GM13977 (cell line): ENCODE measurements at regions not wholly inside any gene's neighbourhood (a gene's known extent, or its start where the extent isn't known, plus 50 kb on each side); places are given as distances from the start of the nearest gene placed in this dataset.

Experiments
- DNase-seq: peaks from one replicate; pipeline ENCODE4 v3.0.0; 2012; ENCODE audit warnings: low spot score
- in situ Hi-C: fragments of 300-500 bp; cut with MboI; formaldehyde crosslinking; loops from one replicate; pipeline ENCODE4 v1.12.0; 2022; ENCODE audit warnings: low sequenced_read_pairs, low pct_unique_long_range_greater_than_20kb, mixed read lengths, inconsistent platforms; ENCODE audit not compliant: unreplicated experiment
- TF ChIP-seq, protein P1 (sequence below): IDR thresholded peaks from 2 replicates; pipeline ENCODE4 v1.5.1; 2012; ENCODE audit warnings: mild to moderate bottlenecking, control low read depth; ENCODE audit not compliant: insufficient read depth; ENCODE audit errors: extremely low read depth, missing control alignments

DNA sequence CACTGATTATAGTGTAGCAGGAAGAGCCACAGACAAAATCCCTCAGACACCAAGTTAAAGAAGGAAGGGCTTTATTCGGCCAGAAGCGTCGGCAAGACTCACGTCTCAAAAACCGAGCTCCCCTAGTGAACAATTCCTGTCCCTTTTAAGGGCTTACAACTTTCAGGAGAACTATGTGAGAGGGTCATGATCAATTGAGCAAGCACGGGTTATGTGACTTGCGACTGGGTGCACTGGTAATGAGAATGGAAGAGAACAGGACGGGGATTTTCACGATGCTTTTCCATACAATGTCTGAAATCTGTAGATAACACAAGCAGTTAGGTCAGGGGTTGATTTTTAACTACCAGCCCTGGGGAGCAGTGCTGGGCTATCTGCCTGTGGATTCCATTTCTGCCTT is 116.7 kb downstream of the MFAP3L start:
- TF ChIP-seq, protein P1, sequence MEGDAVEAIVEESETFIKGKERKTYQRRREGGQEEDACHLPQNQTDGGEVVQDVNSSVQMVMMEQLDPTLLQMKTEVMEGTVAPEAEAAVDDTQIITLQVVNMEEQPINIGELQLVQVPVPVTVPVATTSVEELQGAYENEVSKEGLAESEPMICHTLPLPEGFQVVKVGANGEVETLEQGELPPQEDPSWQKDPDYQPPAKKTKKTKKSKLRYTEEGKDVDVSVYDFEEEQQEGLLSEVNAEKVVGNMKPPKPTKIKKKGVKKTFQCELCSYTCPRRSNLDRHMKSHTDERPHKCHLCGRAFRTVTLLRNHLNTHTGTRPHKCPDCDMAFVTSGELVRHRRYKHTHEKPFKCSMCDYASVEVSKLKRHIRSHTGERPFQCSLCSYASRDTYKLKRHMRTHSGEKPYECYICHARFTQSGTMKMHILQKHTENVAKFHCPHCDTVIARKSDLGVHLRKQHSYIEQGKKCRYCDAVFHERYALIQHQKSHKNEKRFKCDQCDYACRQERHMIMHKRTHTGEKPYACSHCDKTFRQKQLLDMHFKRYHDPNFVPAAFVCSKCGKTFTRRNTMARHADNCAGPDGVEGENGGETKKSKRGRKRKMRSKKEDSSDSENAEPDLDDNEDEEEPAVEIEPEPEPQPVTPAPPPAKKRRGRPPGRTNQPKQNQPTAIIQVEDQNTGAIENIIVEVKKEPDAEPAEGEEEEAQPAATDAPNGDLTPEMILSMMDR: no peak
- no peak for DNase-seq
- in situ Hi-C loops: no loop called here

DNA sequence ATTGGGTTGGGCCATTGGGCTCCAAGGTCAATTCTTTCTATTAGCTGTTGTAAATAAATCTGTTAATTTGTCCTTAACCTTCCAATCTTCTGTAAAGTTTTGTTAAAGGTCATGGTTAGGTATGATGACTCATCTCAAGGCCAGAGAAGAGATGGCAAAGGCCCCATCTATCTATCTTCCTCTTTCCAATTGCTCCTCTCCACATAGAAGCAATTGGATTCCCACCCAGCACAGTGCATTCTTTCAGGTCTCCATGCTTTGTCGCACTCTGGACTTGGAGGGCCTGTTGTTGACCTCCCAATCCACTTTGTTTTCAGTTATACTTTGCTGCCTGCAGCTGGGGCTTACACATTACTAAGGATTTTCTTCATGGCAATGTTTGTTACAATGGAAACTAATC is 118.5 kb downstream of the MFAP3L start:
- DNase-seq: no peak
- TF ChIP-seq, protein P1: no peak
- in situ Hi-C loops: no loop called here

GRCh38 chr4:169906821-169907220 is 119.4 kb downstream of the MFAP3L start:
- no peak for DNase-seq
- in situ Hi-C loops: no loop called here

DNA sequence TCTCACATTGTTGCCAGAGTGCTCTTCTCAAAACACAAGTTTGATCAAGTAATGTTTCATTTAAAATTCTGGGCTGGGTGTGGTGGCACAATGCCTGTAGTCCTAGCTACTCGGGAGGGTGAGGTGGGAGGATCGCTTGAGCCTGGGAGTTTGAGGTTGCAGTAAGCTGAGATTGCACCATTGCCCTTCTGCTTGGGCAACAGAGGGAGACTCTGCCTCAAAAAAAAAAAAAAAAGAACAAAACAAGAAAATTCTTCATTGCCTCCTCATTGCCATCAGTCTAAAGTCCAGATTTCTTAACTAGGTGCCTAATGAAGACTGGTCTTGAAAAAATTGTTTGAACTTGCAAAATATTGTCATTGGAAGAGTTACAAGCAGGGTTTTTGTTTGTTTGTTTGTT is 120.1 kb downstream of the MFAP3L start:
- in situ Hi-C loops: no loop called here
- TF ChIP-seq, protein P1: no peak
- DNase-seq: no peak

More at GRCh38 chr4:169906821-169907220, 119.4 kb downstream of the MFAP3L start:
- TF ChIP-seq, protein P1: no peak

DNA sequence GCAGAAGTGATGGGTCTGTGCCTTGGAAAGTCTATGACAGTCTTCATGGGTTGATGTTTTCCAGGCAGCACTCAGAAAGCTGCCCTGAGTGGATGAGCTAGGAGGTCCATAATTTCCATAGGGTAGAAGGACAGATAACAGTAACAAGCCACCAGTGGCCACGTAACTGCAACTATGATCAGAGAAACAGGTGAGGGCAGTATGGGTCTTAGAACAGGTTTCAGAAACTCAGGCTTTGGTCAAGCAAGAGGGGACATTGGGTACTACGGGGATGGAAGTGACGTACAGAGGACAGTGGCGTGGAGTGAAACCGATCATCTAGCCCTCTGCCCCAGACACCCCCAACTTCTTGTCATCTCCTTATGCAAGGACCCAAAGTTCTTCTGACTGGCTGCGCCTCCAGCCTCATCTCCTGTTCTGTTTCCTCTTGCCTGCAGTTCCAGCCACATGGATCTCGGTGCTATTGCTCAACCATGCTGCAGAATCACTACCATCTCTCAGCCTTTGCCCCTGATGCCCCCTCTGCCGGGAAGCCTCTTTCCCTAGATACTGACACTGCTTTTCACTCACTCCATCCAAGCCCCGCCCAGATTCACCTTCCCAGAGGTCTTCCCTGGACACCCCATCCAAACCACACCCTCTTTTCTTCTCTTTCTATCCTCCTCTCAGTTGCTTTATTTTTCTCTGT is 123.4 kb downstream of the MFAP3L start:
- TF ChIP-seq, protein P1: peak; percentile 3
- DNase-seq: no peak
- in situ Hi-C loops: no loop called here

DNA sequence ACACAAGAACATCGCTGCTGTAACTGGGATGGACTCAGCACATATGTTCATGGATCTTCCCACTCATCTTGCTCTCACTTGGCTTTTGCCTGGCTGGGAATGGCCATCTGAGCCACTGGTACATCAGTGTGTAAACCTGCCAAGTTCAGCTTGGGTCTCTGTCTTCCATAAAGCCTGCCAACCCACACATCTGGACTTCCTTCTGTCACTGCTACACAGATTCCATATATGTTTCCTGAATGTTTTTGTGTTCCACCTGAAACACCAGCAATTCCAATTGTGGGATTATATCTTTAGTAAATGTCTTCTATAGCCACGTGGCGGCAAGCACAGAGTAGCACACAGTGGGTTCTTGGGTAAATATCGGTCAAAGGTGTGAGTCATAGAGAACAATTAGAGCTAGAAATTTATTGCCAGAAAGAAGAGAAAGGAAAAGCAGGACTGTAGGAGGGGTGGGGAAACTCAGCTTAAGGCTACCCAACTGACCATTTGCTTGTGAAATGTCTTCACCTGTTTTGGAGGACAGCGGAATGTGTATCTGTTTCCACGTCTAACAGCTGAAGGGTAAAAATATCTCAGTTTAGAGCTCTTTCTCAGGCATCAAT is 125.9 kb downstream of the MFAP3L start:
- DNase-seq: no peak
- in situ Hi-C loops: no loop called here
- TF ChIP-seq, protein P1: no peak
